Gastroesophageal sphincter (tissue), 4 donors: ENCODE measurements at regions not wholly inside any gene's neighbourhood (a gene's known extent, or its start where the extent isn't known, plus 50 kb on each side); places are given as distances from the start of the nearest gene placed in this dataset.

Source experiments
- ATAC-seq: fragments of 150-250 bp; one replicate; pipeline ENCODE4 v1.9.1; 2016; ENCODE audit warnings: mild to moderate bottlenecking, moderate library complexity
- H3K27ac ChIP-seq, 4 donors: fragments of 200-600 bp; sonication (generic) in 3 of 4; 1 replicate in 3 of 4; 2 replicates in 1 of 4; pipeline ENCODE4 v1.5.1; 2016 to 2019
- H3K27me3 ChIP-seq: fragments of 200-600 bp; sonication (generic); one replicate; pipeline ENCODE4 v1.5.1; 2019
- H3K36me3 ChIP-seq, 2 donors: fragments of 200-600 bp; sonication (generic); one replicate each; pipeline ENCODE4 v1.5.1; 2019; ENCODE audit warnings: control low read depth in 1 of 2
- H3K4me1 ChIP-seq, 3 donors: fragments of 200-600 bp; sonication (generic); 1 replicate in 2 of 3; 2 replicates in 1 of 3; pipeline ENCODE4 v1.5.1; 2016 to 2019; ENCODE audit warnings: control low read depth in 2 of 3
- H3K4me3 ChIP-seq, 2 donors: fragments of 200-600 bp; sonication (generic); one replicate each; pipeline ENCODE4 v1.5.1; 2019; ENCODE audit warnings: mild to moderate bottlenecking in 1 of 2, moderate library complexity in 1 of 2
- H3K9me3 ChIP-seq, 3 donors: fragments of 200-600 bp; sonication (generic); one replicate each; pipeline ENCODE4 v1.5.1; 2017 to 2019; ENCODE audit warnings: control low read depth in 2 of 3
- EP300 ChIP-seq: sonication (generic); formaldehyde crosslinking; IDR thresholded peaks from one replicate; pipeline ENCODE4 v1.6.1; 2017; ENCODE audit warnings: antibody characterized with exemption, mild to moderate bottlenecking
- POLR2A ChIP-seq, 2 donors: fragments of 450-650 bp; IDR thresholded peaks; one replicate each; pipeline ENCODE4 v1.6.1; 2017; ENCODE audit warnings: antibody characterized with exemption in 2 of 2, mild to moderate bottlenecking in 2 of 2, moderate library complexity in 1 of 2
- POLR2AphosphoS5 ChIP-seq: sonication (generic); formaldehyde crosslinking; IDR thresholded peaks from one replicate; pipeline ENCODE4 v1.6.1; 2017; ENCODE audit warnings: antibody characterized with exemption
- WGBS, 2 donors: methylation state at CpG; one replicate each; pipeline ENCODE4 v1.1.5; 2018; ENCODE audit warnings: low coverage in 1 of 2; 5-methylcytosine and 5-hydroxymethylcytosine counted together
- TF ChIP-seq, protein P1 (sequence below), 4 experiments: fragments of 200-600 bp in 2 of 4; fragments of 450-650 bp in 2 of 4; sonication (generic) in 1 of 4; IDR thresholded peaks; one replicate each; pipeline ENCODE4 v1.5.1; 2017 to 2019; ENCODE audit warnings: antibody characterized with exemption in 4 of 4, mild to moderate bottlenecking in 2 of 4, moderate library complexity in 2 of 4

DNA sequence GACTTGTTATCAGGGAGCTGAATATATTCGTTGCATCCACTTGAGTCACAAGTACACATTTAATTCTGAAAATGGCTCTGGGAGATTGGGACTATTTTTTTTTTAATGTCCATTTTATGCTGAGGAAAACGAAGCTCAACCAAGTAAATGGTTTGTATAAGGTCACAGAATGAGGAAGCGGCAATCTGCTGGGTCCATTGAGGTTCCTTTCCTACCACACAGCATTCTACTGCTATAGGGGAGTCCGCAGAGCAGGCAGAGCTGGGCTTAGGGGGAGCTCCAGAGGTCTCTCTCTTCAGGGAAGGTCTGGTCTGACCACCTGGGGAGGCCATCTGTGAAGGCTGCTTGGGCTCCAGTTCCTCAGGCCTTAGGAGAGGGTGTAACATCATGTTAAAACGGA is 77.9 kb downstream of the MCFD2 start:
- no peaks in the 10 kb centered on the region for H3K27me3 ChIP-seq
- WGBS, 2 donors, result 90 to 100% methylated on average over 1 to 2 of the region's 5 CpGs
- peaks cover 0 to 14% (median 0%) of the 10 kb centered on the region in 3 donors for H3K4me1 ChIP-seq
- no peak overlapping the region for H3K4me3 ChIP-seq
- ATAC-seq, result no peak
- no peaks in the 10 kb centered on the region for H3K9me3 ChIP-seq
- H3K36me3 ChIP-seq, result no peaks in the 10 kb centered on the region
- H3K27ac ChIP-seq, result no peak overlapping the region
- TF ChIP-seq POLR2A (IDR thresholded peaks at IDR 0.05) (no peak), POLR2AphosphoS5 (no peak), EP300 (no peak)
- TF ChIP-seq, protein P1, sequence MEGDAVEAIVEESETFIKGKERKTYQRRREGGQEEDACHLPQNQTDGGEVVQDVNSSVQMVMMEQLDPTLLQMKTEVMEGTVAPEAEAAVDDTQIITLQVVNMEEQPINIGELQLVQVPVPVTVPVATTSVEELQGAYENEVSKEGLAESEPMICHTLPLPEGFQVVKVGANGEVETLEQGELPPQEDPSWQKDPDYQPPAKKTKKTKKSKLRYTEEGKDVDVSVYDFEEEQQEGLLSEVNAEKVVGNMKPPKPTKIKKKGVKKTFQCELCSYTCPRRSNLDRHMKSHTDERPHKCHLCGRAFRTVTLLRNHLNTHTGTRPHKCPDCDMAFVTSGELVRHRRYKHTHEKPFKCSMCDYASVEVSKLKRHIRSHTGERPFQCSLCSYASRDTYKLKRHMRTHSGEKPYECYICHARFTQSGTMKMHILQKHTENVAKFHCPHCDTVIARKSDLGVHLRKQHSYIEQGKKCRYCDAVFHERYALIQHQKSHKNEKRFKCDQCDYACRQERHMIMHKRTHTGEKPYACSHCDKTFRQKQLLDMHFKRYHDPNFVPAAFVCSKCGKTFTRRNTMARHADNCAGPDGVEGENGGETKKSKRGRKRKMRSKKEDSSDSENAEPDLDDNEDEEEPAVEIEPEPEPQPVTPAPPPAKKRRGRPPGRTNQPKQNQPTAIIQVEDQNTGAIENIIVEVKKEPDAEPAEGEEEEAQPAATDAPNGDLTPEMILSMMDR (IDR thresholded peaks at IDR 0.05), result no peak

DNA sequence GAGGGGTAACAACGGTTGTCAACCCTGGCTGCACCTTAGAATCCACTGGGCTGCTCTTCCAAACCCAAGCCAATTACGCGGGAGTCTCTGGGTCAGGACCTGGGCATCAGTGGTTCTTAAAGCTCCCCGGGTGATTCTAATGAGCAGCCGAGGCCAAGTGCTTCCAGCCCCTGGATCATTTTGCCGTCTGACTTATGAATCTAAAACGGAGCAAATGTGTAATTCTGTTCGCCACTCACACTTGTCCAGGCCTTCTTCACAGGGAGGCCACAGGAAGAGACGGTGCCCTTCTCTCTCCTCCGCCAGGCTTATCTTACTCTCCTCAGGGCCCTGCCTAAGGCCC is 78.5 kb downstream of the MCFD2 start:
- ATAC-seq, result no peak
- TF ChIP-seq EP300, result no peak
- TF ChIP-seq POLR2A (IDR thresholded peaks at IDR 0.05), result no peak
- TF ChIP-seq, protein P1 (IDR thresholded peaks at IDR 0.05), result no peak
- no peak for TF ChIP-seq POLR2AphosphoS5
- H3K4me1 ChIP-seq, result peaks cover 0 to 14% (median 0%) of the 10 kb centered on the region in 3 donors
- no peaks in the 10 kb centered on the region for H3K36me3 ChIP-seq
- no peaks in the 10 kb centered on the region for H3K9me3 ChIP-seq
- 92% methylated on average over 7 of the region's 10 CpGs; no CpG with 5 or more reads in 1 of the 2 donors for WGBS, 2 donors
- no peak overlapping the region for H3K4me3 ChIP-seq
- H3K27me3 ChIP-seq, result no peaks in the 10 kb centered on the region
- peak overlapping the region in 1 of 4 donors; percentile 21 for H3K27ac ChIP-seq

DNA sequence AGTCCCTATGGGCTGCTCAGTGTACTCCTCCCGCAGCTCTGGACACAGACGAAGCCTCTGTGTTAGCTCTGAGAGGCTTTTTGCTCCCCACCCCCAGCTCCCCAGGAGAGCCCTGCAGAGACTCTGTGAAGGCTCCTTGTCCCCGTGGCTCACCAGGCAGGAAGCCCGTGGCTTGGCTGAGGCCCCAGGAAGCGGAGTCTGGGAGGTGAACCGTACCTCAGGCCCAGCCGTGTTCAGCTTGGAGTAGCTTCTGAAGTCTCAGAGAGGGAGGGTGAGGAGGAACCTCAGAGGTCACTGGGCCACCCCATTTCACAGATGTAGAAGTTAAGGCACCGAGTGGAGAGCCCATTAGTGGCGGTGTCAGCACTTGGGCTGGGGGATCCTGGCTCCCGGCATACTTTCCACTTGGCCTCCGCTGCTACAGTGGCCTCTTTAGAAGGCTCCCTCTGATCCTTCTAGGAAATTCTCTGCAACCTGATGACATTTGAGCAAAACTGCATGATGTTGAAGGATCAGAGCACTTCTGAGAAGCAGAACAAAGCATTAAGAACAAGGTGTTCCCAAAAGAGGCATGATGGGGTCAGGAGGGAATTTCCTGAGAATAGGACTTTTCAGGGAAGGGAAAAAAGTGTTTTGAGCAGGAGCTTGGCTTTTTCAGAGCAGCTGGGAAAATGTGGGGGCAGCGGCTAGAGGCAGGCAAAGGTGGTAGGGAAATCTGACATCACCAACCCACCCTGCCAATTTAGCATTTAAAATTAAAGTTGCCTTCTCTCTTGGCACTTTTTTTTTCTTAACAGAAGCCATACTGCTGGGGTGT is 79.1 kb downstream of the MCFD2 start:
- no peaks in the 10 kb centered on the region for H3K9me3 ChIP-seq
- ATAC-seq, result peak; percentile 24
- peak overlapping the region in 2 of 4 donors; percentile 21 to 24 for H3K27ac ChIP-seq
- H3K4me3 ChIP-seq, result no peak overlapping the region
- no peaks in the 10 kb centered on the region for H3K27me3 ChIP-seq
- no peaks in the 10 kb centered on the region for H3K36me3 ChIP-seq
- peaks cover 0 to 15% (median 0%) of the 10 kb centered on the region in 3 donors for H3K4me1 ChIP-seq
- 85 to 88% methylated on average over 1 to 3 of the region's 12 CpGs for WGBS, 2 donors
- TF ChIP-seq POLR2AphosphoS5 (peak; percentile 53), POLR2A (IDR thresholded peaks at IDR 0.05) (no peak)

DNA sequence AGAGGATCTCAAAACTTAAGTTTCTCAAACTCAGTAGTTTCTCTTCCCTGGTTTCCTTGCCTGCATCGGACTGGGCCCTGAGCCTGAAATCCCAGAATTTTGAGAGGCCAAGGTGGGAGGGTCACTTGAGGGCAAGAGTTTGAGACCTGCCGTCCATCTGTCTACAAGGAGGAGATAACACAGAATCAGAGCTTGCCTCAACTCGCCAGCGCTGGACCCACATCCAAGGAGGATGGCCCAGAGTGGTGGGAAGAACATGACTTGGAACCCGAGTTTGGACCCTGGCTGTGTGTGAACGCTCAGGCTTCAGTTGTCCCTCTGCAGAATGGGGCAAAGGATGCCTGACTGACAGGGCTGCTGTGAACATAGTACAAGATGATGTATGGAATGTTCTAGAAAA is 80.1 kb downstream of the MCFD2 start:
- peaks cover 0 to 20% (median 0%) of the 10 kb centered on the region in 3 donors for H3K4me1 ChIP-seq
- no peaks in the 10 kb centered on the region for H3K27me3 ChIP-seq
- no peak for ATAC-seq
- H3K36me3 ChIP-seq, result no peaks in the 10 kb centered on the region
- H3K4me3 ChIP-seq, result no peak overlapping the region
- H3K9me3 ChIP-seq, result no peaks in the 10 kb centered on the region
- no peak overlapping the region for H3K27ac ChIP-seq
- TF ChIP-seq POLR2AphosphoS5, result no peak
- TF ChIP-seq EP300, result no peak
- no peak for TF ChIP-seq POLR2A (IDR thresholded peaks at IDR 0.05)
- TF ChIP-seq, protein P1 (IDR thresholded peaks at IDR 0.05), result no peak
- WGBS, 2 donors, result 95 to 100% methylated on average over 1 to 6 of the region's 6 CpGs

DNA sequence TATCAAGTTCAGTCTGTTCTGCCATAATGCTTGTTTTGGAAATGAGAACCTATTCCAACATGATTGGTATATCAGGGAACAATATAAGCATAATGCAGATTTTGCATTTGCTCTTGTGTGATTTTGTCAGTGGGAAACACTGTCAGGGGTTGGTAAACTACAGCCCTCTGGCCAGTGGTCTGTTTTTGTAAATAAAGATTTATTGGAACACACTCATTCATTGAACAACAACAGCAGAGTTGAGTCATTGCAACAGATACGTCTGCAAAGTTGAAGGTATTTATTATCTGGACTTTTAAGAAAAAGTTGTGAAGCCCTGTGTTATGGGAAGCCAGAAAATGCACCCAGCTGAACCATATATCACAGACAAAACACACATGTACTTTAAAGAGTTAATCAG is 83.1 kb downstream of the MCFD2 start:
- TF ChIP-seq POLR2A (IDR thresholded peaks at IDR 0.05) (no peak), EP300 (no peak), POLR2AphosphoS5 (no peak)
- TF ChIP-seq, protein P1 (IDR thresholded peaks at IDR 0.05), result no peak

More for the DNA sequence above, 83.1 kb downstream of the MCFD2 start:
- no peaks in the 10 kb centered on the region for H3K9me3 ChIP-seq
- H3K36me3 ChIP-seq, result no peaks in the 10 kb centered on the region
- H3K4me3 ChIP-seq, result no peak overlapping the region
- H3K27me3 ChIP-seq, result no peaks in the 10 kb centered on the region
- no peak overlapping the region for H3K27ac ChIP-seq
- 75 to 90% methylated on average over 1 of the region's 1 CpG for WGBS, 2 donors
- peaks cover 0 to 20% (median 0%) of the 10 kb centered on the region in 3 donors for H3K4me1 ChIP-seq
- ATAC-seq, result no peak
